SK-N-MC (cell line): ENCODE measurements at regions not wholly inside any gene's neighbourhood (a gene's known extent, or its start where the extent isn't known, plus 50 kb on each side); places are given as distances from the start of the nearest gene placed in this dataset.

ENCODE experiments used
- DNase-seq: peaks from one replicate; pipeline ENCODE4 v3.0.0-alpha.2; 2011; ENCODE audit warnings: low read depth, low spot score
- H3K27ac ChIP-seq: fragments of 200-600 bp; sonication (generic); 2 replicates; pipeline ENCODE4 v1.5.1; 2016; ENCODE audit warnings: mixed run types
- H3K36me3 ChIP-seq: fragments of 200-600 bp; sonication (generic); 2 replicates; pipeline ENCODE4 v1.6.1; 2017; ENCODE audit warnings: antibody characterized with exemption, low read length, mixed read lengths; ENCODE audit not compliant: insufficient read depth
- H3K4me3 ChIP-seq: fragments of 200-600 bp; sonication (generic); 2 replicates; pipeline ENCODE4 v1.5.1; 2016
- H3K9ac ChIP-seq: fragments of 200-600 bp; sonication (generic); 2 replicates; pipeline ENCODE4 v1.8.0; 2017; ENCODE audit warnings: mixed run types, mixed read lengths; ENCODE audit not compliant: insufficient read length
- H3K9me3 ChIP-seq: fragments of 200-600 bp; sonication (generic); 2 replicates; pipeline ENCODE4 v1.6.1; 2017; ENCODE audit warnings: low read depth, mild to moderate bottlenecking, antibody characterized with exemption, low read length, moderate library complexity, mixed read lengths
- EZH2 ChIP-seq: fragments of 200-600 bp; sonication (generic); IDR thresholded peaks from one replicate; pipeline ENCODE4 v1.6.1; 2017; ENCODE audit warnings: antibody characterized with exemption
- FOXP2 ChIP-seq: optimal IDR thresholded peaks from 2 replicates; pipeline ENCODE3; 2011; ENCODE audit warnings: mild to moderate bottlenecking, moderate library complexity; ENCODE audit not compliant: insufficient read depth; ENCODE audit errors: extremely low read length, control extremely low read depth
- POLR2AphosphoS5 ChIP-seq: IDR thresholded peaks from 2 replicates; pipeline ENCODE4 v1.6.1; 2012; ENCODE audit warnings: mild to moderate bottlenecking, low read depth, low read length, borderline replicate concordance

- H3K36me3 ChIP-seq: no peaks in the 10 kb centered on the region
- no peak overlapping the region for H3K4me3 ChIP-seq
- H3K27ac ChIP-seq: no peak overlapping the region
- H3K9ac ChIP-seq: no peak overlapping the region
- no peak for TF ChIP-seq POLR2AphosphoS5
- TF ChIP-seq EZH2: no peak
- TF ChIP-seq FOXP2: no peak
- DNase-seq: no peak
- no peaks in the 10 kb centered on the region for H3K9me3 ChIP-seq
Measured at GRCh38 chr7:35499226-35499625, 195.7 kb downstream of the HERPUD2 start.

- no peak overlapping the region for H3K9ac ChIP-seq
- DNase-seq: no peak
- H3K27ac ChIP-seq: no peak overlapping the region
- no peaks in the 10 kb centered on the region for H3K36me3 ChIP-seq
- TF ChIP-seq FOXP2: no peak
- TF ChIP-seq POLR2AphosphoS5: no peak
- no peak for TF ChIP-seq EZH2
- H3K4me3 ChIP-seq: no peak overlapping the region
- H3K9me3 ChIP-seq: no peaks in the 10 kb centered on the region
Measured at GRCh38 chr7:35498416-35498815, 196.5 kb downstream of the HERPUD2 start.

GRCh38 chr7:35495844-35496243 lies 199.1 kb downstream of the HERPUD2 start:
- H3K4me3 ChIP-seq: no peak overlapping the region
- no peak for TF ChIP-seq POLR2AphosphoS5
- no peak for TF ChIP-seq EZH2
- no peak for TF ChIP-seq FOXP2
- no peaks in the 10 kb centered on the region for H3K9me3 ChIP-seq
- no peaks in the 10 kb centered on the region for H3K36me3 ChIP-seq
- DNase-seq: no peak
- no peak overlapping the region for H3K9ac ChIP-seq
- H3K27ac ChIP-seq: no peak overlapping the region

- no peak for DNase-seq
- no peak for TF ChIP-seq EZH2
- TF ChIP-seq FOXP2: no peak
- TF ChIP-seq POLR2AphosphoS5: no peak
- Histone ChIP-seq H3K27ac (no peak overlapping the region), H3K36me3 (no peaks in the 10 kb centered on the region), H3K9ac (no peak overlapping the region), H3K9me3 (no peaks in the 10 kb centered on the region), H3K4me3 (no peak overlapping the region)
Measured at GRCh38 chr7:35495377-35495776, 199.6 kb downstream of the HERPUD2 start.

GRCh38 chr7:35494407-35494806 lies 200.5 kb downstream of the HERPUD2 start:
- Histone ChIP-seq H3K36me3 (no peaks in the 10 kb centered on the region), H3K4me3 (no peak overlapping the region), H3K27ac (no peak overlapping the region), H3K9ac (no peak overlapping the region), H3K9me3 (no peaks in the 10 kb centered on the region)
- DNase-seq: no peak
- TF ChIP-seq EZH2 (no peak), POLR2AphosphoS5 (no peak), FOXP2 (no peak)

- DNase-seq: no peak
- TF ChIP-seq POLR2AphosphoS5: no peak
- no peak for TF ChIP-seq EZH2
- TF ChIP-seq FOXP2: no peak
Measured at GRCh38 chr7:35492451-35493175, 202.3 kb downstream of the HERPUD2 start.

GRCh38 chr7:35491233-35491632 lies 203.7 kb downstream of the HERPUD2 start:
- no peaks in the 10 kb centered on the region for H3K9me3 ChIP-seq
- DNase-seq: no peak
- H3K27ac ChIP-seq: no peak overlapping the region
- TF ChIP-seq EZH2: no peak
- TF ChIP-seq POLR2AphosphoS5: no peak
- no peak for TF ChIP-seq FOXP2
- no peaks in the 10 kb centered on the region for H3K36me3 ChIP-seq
- H3K4me3 ChIP-seq: no peak overlapping the region
- no peak overlapping the region for H3K9ac ChIP-seq

More at GRCh38 chr7:35492451-35493175, 202.3 kb downstream of the HERPUD2 start:
- Histone ChIP-seq H3K9me3 (no peaks in the 10 kb centered on the region), H3K9ac (no peak overlapping the region), H3K36me3 (no peaks in the 10 kb centered on the region), H3K4me3 (no peak overlapping the region), H3K27ac (no peak overlapping the region)

- Histone ChIP-seq H3K36me3 (no peaks in the 10 kb centered on the region), H3K9me3 (no peaks in the 10 kb centered on the region), H3K9ac (no peak overlapping the region), H3K4me3 (no peak overlapping the region), H3K27ac (no peak overlapping the region)
- TF ChIP-seq FOXP2: no peak
- TF ChIP-seq EZH2: no peak
- no peak for TF ChIP-seq POLR2AphosphoS5
- DNase-seq: no peak
Measured at GRCh38 chr7:35487841-35488240, 207.1 kb downstream of the HERPUD2 start.

GRCh38 chr7:35487402-35487801 lies 207.5 kb downstream of the HERPUD2 start:
- Histone ChIP-seq H3K9me3 (no peaks in the 10 kb centered on the region), H3K4me3 (no peak overlapping the region), H3K9ac (no peak overlapping the region), H3K36me3 (no peaks in the 10 kb centered on the region), H3K27ac (no peak overlapping the region)
- no peak for TF ChIP-seq POLR2AphosphoS5
- TF ChIP-seq EZH2: no peak
- TF ChIP-seq FOXP2: no peak
- no peak for DNase-seq
